Iris pigment epithelial cell (primary cell): ENCODE measurements at regions not wholly inside any gene's neighbourhood (a gene's known extent, or its start where the extent isn't known, plus 50 kb on each side); places are given as distances from the start of the nearest gene placed in this dataset.

ENCODE experiments used
- DNase-seq: peaks from one replicate; pipeline ENCODE4 v3.0.0-alpha.2; 2011; ENCODE audit warnings: low read depth

DNA sequence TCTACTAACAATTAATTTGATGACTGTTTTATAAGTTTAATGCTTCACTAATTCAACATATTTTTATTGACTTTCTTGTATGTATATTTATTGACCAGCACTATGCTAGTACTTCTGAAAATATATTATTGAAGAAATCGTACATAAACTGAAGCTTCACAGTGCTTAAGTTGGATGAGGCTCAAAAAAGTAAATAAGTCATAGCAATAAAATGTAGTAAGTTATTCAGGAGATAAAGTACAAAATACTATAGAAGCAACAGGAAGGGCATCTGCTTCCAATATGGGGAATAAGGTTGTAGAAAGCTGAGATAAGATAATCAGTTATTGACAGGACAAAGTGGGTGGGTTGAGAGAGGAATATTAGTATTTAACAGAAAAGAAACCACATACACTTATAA, 944.9 kb upstream of the MIR17HG start:
- no peak for DNase-seq

GRCh38 chr13:90403330-90404082, 944.0 kb upstream of the MIR17HG start:
- DNase-seq, result no peak

GRCh38 chr13:90405301-90405700, 942.2 kb upstream of the MIR17HG start:
- DNase-seq, result no peak

- DNase-seq, result no peak
Measured at GRCh38 chr13:90412980-90413379, 934.5 kb upstream of the MIR17HG start.

DNA sequence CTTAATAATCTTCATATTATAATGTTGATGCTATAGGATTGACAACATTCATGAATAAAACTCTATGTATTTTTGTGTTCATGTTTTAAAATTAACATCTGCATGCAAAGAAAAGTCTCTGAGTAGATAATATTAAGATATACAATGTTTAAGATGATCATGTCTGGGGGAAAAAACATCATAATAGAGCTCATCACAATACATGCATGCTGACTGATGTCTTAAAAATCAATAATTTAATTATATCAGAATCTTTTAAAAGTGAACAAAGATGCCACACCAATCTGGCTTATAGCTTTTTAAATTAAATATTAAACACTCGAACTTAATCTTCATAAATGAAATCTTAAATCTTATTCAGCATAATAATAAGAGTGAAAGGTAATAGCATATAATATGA, 933.9 kb upstream of the MIR17HG start:
- DNase-seq, result no peak

GRCh38 chr13:90414691-90415596, 932.5 kb upstream of the MIR17HG start:
- DNase-seq, result peak; percentile 88

GRCh38 chr13:90415902-90416301, 931.6 kb upstream of the MIR17HG start:
- peak; percentile 15 for DNase-seq

GRCh38 chr13:90416519-90416918, 931.0 kb upstream of the MIR17HG start:
- peak; percentile 90 for DNase-seq

DNA sequence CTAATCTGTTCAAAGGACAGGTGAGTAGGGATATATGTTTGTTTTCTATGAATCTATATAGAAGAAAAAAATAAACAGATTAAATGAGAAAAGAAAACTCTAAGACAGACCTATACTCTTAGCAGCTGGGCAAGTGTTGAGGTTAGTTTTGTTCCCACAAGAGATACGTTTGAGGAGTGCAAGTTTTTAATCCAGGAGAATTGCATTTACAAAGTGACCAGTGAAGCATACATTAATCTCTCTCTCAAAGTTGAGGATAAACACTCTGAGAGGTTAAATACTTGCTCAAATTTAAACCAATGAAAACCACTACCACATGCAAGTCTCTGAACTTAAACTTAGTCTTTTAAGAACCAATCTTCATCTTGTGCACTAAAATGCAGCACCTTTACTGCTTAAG, 930.5 kb upstream of the MIR17HG start:
- peak; percentile 23 for DNase-seq

DNA sequence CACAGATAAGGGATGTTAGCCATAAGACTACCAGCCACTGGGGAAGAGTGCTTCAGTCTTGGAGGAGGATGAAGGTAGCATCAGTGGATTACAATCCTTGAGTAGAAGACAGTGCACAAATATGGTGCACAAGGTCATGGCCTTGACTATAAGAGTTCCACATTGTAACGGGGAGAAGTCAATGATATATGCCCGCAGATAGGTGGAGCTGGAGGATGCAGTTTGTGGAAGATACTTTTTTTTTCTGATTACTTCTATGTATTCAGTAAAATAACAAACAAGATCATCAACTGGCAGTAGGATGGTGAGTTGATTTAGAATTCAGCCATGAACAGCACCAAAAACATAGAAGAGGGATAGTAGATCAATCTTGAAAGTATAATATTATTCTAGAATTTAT, 926.8 kb upstream of the MIR17HG start:
- DNase-seq, result peak; percentile 44

DNA sequence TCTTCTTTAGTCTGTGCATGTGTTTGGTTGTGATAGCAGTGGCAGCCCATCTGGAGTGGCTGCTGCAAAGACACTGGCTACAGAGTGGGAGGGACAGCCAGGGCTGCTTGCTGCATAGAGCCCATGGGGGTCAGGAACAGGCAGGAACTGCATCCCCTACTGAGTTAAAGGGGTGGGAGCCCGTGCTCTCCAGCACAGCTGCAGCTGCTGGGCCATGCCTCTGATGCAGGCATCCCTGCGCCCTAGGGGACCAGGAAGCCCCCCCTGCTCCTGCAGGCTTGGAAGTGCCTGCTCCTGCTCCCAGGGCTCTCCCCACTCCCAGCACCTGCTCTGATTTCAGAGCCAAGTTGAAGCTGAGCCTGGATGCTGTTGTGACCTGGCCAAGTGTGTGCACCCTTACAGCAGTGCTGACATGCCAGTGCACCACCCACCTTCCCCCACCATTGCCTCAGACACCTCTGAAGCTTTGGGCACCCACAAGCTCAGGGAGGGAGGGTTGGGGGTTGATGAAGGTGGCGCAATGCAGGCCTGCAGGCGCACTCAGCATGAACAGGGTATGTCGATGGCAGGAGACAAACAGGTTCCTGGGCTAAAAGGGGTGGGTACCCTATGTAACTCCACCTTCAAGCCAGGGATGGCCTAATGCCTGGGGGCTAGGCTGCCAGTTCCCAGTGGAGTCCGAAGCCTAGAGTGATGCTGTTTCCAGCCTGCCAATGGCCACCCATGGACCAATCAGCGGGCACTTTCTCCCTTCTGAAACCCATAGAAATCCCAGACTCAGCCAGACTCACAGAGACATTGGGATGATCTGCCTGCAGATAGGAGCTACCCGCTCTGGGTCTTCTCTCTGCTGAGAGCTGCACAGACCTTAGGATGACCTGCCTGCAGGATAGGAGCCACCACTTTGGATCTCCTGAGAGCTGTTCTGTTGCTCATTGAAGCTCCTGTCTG, 919.9 kb upstream of the MIR17HG start:
- no peak for DNase-seq

DNA sequence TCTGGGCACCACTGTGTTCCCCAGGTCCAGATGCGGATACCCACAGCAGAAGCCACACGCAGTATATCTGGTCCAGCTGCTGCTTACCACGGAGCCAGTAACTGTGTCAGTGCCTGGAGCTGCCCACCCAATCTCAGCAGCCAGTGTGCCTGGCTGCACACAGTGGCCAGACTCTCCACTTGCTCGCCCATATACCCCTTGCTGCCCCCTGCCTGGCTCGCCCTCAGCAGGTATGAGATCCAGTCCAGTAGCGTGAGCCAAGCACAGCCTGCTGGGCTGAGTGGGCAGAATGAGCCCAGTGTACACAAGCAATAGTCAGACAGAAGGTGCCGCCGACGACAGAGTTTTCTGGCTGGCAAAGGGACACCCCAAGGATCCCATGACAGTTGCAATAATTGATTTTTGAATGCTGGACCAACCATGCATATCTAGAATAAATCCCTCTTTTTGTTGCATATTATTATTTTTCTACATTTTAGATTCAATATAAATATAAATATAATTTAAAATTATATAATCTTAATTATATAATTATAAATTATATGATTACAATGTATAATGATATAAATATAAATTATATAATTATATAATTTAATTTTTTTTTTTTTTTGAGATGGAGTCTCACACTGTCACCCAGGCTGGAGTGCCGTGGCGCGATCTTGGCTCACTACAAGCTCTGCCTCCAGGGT, 918.8 kb upstream of the MIR17HG start:
- DNase-seq, result no peak

GRCh38 chr13:90430127-90430526, 917.4 kb upstream of the MIR17HG start:
- DNase-seq, result no peak

DNA sequence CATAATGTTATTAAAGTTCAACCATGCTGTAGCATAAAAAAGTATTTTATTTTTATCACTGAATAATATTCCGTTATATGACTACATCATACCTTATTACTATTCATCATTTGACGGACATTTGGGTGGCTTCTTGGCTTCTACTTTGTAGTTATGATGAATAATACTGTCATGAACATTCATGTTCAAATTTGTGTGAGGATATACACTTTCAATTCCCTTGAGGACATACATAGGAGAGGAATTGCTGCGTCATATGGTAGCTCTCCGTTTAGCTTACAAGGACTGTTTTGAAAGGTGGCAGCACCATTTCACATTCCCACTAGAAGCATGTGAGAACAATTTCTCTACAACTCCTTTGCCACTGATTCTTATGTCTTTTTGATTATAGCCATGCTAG, 910.8 kb upstream of the MIR17HG start:
- no peak for DNase-seq

DNA sequence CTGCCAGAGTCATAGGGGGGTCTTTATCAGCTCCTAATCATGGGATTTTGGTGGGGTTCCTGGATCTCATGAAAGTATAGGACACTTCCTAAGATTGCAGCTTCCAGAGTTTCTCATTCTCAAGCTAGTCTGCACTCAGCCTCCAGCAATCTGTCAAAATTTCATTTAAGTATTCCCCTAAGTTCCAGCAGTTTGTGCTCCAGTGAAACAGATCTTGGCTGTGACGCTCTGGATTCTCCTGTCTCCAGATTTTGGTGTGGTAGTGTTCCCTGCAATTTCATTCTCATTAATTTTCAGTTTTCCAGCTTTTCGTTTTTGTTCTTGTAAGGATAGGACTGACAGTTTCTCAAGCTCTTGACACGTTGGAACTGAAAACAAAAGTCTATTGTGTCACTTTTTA, 908.9 kb upstream of the MIR17HG start:
- no peak for DNase-seq

DNA sequence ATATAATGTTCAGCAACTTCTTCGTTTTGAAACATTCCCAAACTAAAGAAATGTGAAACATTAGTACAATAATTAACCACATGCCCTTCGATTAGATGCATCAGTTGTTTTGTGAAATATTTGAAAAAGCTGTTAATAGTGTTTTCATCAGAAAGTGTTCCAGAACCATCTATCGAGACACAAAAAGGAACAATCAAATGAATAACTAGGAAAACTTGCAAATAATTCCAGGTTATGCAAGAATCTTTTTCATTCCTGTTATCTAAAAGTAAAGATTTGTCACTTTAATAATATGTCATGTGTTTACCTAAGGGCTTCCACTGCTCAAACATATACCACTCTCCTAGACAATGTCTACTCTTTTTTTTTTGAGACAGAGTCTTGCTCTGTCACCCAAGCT, 904.2 kb upstream of the MIR17HG start:
- DNase-seq, result peak; percentile 24

DNA sequence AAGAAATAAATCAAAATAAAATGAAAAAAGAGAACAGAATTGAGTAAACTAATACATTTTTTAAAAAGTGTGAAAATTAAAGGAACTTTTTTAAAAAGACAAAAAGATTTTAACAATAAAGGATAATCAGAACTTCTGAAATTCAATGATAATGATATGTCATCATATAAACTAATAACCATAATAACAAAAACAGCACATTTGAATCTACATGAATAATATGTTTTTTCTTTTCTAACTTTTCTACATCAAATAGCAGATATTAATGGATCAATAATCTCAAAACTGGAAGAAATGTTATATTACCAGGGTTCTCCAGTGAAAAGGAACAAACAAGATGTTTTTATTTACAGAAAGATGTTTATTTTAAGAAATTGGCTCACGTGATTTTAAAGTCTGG, 903.3 kb upstream of the MIR17HG start:
- DNase-seq, result no peak

GRCh38 chr13:90445179-90445578, 902.3 kb upstream of the MIR17HG start:
- DNase-seq, result peak; percentile 96

GRCh38 chr13:90447034-90447733, 900.3 kb upstream of the MIR17HG start:
- no peak for DNase-seq

GRCh38 chr13:90447734-90448101, 899.8 kb upstream of the MIR17HG start:
- DNase-seq, result peak; percentile 93

GRCh38 chr13:90448466-90449037, 898.9 kb upstream of the MIR17HG start:
- DNase-seq, result peak; percentile 72
